Posterior vena cava (tissue), 2 donors: ENCODE measurements at regions not wholly inside any gene's neighbourhood (a gene's known extent, or its start where the extent isn't known, plus 50 kb on each side); places are given as distances from the start of the nearest gene placed in this dataset.

Experiments used
- DNase-seq: peaks from one replicate; pipeline ENCODE4 v3.0.0-alpha.2; 2020; ENCODE audit warnings: low spot score
- intact Hi-C, 2 donors: fragments of 100-400 bp; cut with DNase I; formaldehyde crosslinking; loops; one replicate each; pipeline versions ENCODE4 v1.14.1 to v1.14.2; 2022 to 2023
- donor health status: DM: yes; HTN: yes; CAD: no.
- donor health status: DM: yes; HTN: yes; CAD: no.

- no peak for DNase-seq
- intact Hi-C loops: no loop called here
These were observed 139.8 kb downstream of the DACT1 start for GRCh38 chr14:58777541-58777979.

- intact Hi-C loops: no loop called here
- no peak for DNase-seq
These were observed 140.4 kb downstream of the DACT1 start for GRCh38 chr14:58778202-58778601.

- intact Hi-C loops: no loop called here
- no peak for DNase-seq
These were observed 141.6 kb downstream of the DACT1 start for GRCh38 chr14:58779376-58779775.

- DNase-seq: no peak
These were observed 142.4 kb downstream of the DACT1 start for GRCh38 chr14:58780185-58780584.

GRCh38 chr14:58780605-58781004, 142.8 kb downstream of the DACT1 start:
- no peak for DNase-seq

More at GRCh38 chr14:58780185-58780584, 142.4 kb downstream of the DACT1 start:
- intact Hi-C loops: no loop called here

GRCh38 chr14:58782011-58782410, 144.2 kb downstream of the DACT1 start:
- DNase-seq: no peak
- intact Hi-C loops: no loop called here

More at GRCh38 chr14:58780605-58781004, 142.8 kb downstream of the DACT1 start:
- intact Hi-C loops: no loop called here

GRCh38 chr14:58783792-58784511, 146.2 kb downstream of the DACT1 start:
- DNase-seq: no peak
- intact Hi-C loops: no loop called here

- intact Hi-C loops: no loop called here
- DNase-seq: no peak
These were observed 147.2 kb downstream of the DACT1 start for GRCh38 chr14:58784931-58785330.

- no peak for DNase-seq
- intact Hi-C loops: no loop called here
These were observed 147.9 kb downstream of the DACT1 start for GRCh38 chr14:58785701-58786100.

GRCh38 chr14:58787592-58787991, 149.8 kb downstream of the DACT1 start:
- DNase-seq: no peak

GRCh38 chr14:58788655-58789503, 151.1 kb downstream of the DACT1 start:
- intact Hi-C loops: no loop called here
- DNase-seq: no peak

More at GRCh38 chr14:58787592-58787991, 149.8 kb downstream of the DACT1 start:
- intact Hi-C loops: no loop called here

- intact Hi-C loops: no loop called here
- DNase-seq: no peak
These were observed 152.0 kb downstream of the DACT1 start for GRCh38 chr14:58789736-58790135.

- DNase-seq: no peak
- intact Hi-C loops: no loop called here
These were observed 154.7 kb downstream of the DACT1 start for GRCh38 chr14:58792416-58792815.

GRCh38 chr14:58793131-58793740, 155.5 kb downstream of the DACT1 start:
- DNase-seq: no peak
- intact Hi-C loops: no loop called here

GRCh38 chr14:58794993-58795762, 157.4 kb downstream of the DACT1 start:
- intact Hi-C loops: no loop called here

GRCh38 chr14:58796242-58797009, 158.7 kb downstream of the DACT1 start:
- DNase-seq: no peak
- intact Hi-C loops: no loop called here

More at GRCh38 chr14:58794993-58795762, 157.4 kb downstream of the DACT1 start:
- no peak for DNase-seq

GRCh38 chr14:58797010-58797429, 159.3 kb downstream of the DACT1 start:
- no peak for DNase-seq
- intact Hi-C loops: no loop called here

GRCh38 chr14:58798173-58798572, 160.4 kb downstream of the DACT1 start:
- intact Hi-C loops: no loop called here
- DNase-seq: no peak

GRCh38 chr14:58801086-58801485, 163.3 kb downstream of the DACT1 start:
- intact Hi-C loops: no loop called here

More at GRCh38 chr14:58801086-58801485, 163.3 kb downstream of the DACT1 start:
- DNase-seq: no peak
